ENCODE measurements at regions not wholly inside any gene's neighbourhood (a gene's known extent, or its start where the extent isn't known, plus 50 kb on each side); places are given as distances from the start of the nearest gene placed in this dataset.
"Not testable (repeated sequence)": the region's sequence is repeated elsewhere in the genome, so short reads cannot be mapped to it uniquely, and the experiment has no call there.

DNA sequence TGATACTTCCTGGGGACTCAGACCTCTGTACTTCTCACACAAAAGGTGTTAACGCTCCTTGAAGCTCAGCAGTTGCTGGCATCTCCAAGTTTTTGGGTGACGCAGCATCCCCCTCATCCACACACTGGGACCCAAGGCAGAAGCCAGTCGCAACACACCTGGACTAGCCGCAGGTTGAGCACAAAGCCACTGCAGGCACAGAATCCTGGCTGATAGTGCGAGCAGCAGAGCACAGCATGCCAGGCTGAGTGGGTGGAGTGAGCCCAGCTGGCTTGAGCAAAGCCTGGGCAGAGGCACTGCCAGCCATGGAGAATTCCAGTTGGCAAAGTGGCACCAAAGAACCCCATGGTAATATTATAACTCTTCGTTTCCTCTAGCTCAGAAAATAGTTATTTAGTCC lies 873.2 kb upstream of the NDST4 start:
- no peak overlapping the region for H3K27ac ChIP-seq

DNA sequence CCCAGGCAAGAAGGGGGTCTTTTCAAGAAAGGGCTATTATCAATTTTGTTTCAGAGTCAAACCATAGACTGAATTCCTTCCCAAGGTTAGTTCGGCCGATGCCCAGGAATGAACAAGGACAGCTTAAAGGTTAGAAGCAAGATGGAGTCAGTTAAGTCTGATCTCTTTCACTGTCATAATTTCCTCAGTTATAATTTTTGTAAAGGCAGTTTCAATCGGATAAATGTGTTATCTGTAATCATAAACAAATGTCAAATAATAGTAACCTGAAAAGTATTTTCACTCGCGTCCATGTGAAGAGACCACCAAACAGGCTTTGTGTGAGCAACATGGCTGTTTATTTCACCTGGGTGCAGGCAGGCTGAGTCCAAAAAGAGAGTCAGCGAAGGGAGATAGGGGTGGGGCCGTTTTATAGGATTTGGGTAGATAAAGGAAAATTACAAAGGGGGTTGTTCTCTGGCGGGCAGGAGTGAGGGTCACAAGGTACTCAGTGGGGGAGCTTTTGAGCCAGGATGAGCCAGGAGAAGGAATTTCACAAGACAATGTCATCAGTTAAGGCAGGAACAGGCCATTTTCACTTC lies 862.1 kb upstream of the NDST4 start:
- not testable (repeated sequence) for DNase-seq (ENCODE audit: low read depth, low spot score)

More for the DNA sequence above, 873.2 kb upstream of the NDST4 start:
- DNase-seq (ENCODE audit: low read depth, low spot score), result no peak

DNA sequence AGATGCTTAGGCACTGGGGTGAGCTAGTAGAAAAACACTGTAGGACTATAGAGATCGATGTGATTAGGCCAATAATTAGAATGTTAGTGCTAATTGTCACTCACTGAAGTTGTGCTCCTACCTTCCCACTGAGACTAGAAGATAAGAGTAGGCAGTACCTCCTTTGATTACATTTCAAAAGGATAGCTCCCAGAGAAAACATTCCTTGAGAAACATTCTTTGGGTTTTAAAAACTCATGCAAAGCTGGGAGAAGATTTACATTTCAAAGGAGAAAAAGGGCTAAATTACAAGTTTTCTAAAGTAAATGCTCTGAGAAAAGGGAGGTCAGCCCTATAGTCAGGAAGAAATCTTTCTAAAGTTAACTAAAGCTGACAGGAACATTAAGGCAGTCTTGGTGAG lies 860.3 kb upstream of the NDST4 start:
- H3K27ac ChIP-seq, result no peak overlapping the region
- no peak for DNase-seq (ENCODE audit: low read depth, low spot score)

More for the DNA sequence above, 862.1 kb upstream of the NDST4 start:
- H3K27ac ChIP-seq, result not testable (repeated sequence)

DNA sequence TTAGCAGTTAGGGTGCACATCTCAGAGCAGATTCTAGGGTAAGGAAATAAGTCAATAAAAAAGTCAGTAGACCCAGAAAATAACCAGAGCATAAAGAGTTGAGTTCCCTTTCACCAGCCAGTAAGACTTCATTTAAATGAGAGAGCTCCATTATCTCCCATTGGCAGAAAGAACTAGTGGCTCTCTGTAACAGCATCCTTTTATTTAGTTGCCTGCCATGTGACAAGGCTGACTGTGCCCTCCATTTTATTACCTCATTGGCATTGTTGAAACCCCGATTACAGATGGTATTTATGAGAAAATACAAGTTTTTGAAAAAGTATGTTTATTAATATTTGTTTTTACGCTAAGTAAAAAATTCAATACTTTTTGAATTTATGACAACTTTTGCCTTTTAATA lies 859.5 kb upstream of the NDST4 start:
- no peak overlapping the region for H3K27ac ChIP-seq

DNA sequence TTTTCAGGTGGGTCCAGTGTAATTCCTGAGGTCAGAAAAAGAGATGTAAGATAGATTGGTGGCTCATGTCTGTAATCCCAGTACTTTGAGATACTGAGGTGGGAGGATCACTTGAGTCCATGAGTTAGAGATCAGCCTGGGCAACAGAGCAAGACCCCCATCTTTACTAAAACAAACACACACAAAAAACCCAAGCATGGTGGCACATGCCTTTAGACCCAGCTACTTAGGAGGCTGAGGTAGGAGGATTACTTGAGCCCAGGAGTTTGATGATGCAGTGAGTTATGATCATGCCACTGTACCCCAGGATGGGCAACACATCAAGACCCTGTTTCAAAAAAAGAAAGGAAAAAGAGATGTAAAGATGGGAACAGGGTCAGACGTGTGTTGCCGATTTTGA lies 857.4 kb upstream of the NDST4 start:
- no peak overlapping the region for H3K27ac ChIP-seq
- DNase-seq (ENCODE audit: low read depth, low spot score), result no peak

More for the DNA sequence above, 859.5 kb upstream of the NDST4 start:
- no peak for DNase-seq (ENCODE audit: low read depth, low spot score)

DNA sequence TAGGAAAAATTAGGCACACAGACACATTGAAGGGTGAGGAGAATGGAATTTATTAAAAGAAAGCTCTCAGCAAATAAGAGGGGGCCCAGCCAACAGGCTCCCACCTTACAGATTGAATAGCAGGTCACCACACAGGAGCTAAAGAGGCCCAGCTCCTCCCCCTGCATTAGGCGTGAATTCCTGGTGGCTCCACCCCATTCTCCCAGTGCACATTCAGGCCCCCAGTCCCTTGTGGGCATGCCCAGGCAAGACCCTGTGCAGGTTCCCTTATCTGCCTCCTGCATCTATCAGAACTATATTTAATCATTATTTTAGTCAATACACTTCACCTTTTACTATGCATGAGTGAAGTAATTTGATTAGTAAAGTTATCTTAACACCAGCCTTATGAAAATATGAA lies 856.3 kb upstream of the NDST4 start:
- no peak for DNase-seq (ENCODE audit: low read depth, low spot score)
- H3K27ac ChIP-seq, result no peak overlapping the region

DNA sequence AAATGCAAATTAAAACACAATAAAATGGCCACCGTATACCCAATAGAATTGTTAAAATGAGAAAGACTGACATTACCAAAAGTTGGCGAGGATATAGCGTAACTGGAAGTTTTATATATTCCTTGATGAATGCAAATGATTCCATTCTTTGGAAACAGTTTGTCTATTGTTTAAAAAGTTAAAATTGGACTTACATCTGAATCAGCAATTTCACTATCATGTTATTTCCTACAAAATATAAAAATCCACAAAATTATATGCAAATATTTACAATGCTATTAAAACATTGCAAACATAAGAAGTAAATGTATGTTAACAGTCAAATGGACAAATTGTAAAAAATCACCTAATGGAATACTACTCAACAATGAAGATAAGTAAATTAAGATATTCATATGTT lies 852.2 kb upstream of the NDST4 start:
- DNase-seq (ENCODE audit: low read depth, low spot score), result no peak
- H3K27ac ChIP-seq, result no peak overlapping the region

DNA sequence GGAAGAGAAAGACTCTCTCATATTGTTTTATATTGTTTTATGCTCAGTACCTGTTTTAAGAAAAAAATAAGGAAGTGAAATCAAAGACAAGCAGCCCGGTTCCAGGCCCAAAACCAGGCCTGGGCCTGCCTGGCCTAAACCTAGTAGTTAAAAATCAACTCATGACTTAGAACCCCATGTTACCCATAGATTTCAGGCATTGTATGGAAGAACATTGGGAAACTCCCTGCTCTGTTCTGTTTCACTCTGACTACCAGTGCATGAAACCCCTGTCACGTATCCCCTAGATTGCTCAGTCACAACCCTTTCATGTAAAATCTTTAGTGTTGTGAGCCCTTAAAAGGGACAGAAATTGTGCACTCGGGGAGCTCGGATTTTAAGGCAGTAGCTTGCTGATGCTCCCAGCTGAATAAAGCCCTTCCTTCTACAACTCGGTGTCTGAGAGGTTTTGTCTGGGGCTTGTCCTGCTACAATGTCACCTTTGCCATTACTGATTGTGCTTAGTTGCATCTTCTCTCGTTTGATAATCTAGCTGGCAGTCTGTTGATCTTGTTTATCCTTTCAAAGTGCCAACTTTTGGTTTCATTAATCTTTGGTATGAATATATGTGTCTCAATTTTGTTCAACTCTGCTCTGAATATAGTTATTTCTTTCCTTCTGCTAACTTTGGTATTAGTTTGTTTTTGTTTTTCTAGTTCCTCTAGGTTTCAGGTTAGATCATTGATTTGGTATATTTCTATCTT lies 842.8 kb upstream of the NDST4 start:
- not testable (repeated sequence) for H3K27ac ChIP-seq; DNase-seq (ENCODE audit: low read depth, low spot score)

DNA sequence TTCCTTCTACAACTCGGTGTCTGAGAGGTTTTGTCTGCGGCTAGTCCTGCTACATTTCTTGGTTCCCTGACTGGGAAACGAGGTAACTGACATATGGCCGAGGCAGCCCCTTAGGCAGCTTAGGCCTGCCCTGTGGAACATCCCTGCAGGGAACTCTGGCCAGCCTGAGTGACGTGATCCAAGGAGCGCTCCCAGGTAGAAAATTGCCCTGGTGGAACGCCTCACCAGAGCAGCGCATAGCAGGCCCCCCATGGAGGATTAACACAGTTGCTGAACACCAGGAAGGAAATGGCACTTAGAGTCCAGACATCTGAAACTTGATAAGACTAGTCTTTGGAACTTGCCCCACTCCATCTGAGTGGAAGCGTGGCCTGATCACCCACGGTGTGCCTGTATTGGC lies 837.4 kb upstream of the NDST4 start:
- DNase-seq (ENCODE audit: low read depth, low spot score), result no peak
- H3K27ac ChIP-seq, result no peak overlapping the region

DNA sequence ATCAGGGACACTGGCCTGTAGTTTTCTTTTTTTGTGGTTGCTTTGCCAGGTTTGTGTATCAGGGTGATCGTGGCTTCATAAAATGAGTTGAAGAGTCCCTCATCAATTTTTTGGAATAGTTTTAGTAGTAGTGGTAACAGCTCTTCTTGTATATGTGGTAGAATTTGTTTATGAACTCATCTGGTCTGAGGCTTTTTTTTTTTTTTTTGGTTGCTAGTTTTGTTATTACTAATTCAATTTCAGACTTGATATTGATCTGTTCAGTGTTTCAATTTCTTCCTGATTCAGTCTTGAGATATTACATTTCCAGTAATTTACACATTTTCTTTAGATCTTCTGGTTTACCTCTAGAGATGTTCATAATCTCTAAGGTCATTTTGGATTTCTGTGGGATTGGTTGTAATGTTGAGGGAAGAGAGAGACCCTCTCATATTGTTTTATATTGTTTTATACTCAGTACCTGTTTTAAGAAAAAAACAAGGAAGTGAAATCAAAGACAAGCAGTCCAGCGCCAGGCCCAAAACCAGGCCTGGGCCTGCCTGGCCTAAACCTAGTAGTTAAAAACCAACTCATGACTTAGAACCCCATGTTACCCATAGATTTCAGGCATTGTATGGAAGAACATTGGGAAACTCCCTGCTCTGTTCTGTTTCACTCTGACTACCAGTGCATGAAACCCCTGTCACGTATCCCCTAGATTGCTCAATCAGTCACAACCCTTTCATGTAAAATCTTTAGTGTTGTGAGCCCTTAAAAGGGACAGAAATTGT lies 836.7 kb upstream of the NDST4 start:
- not testable (repeated sequence) for DNase-seq (ENCODE audit: low read depth, low spot score); H3K27ac ChIP-seq

DNA sequence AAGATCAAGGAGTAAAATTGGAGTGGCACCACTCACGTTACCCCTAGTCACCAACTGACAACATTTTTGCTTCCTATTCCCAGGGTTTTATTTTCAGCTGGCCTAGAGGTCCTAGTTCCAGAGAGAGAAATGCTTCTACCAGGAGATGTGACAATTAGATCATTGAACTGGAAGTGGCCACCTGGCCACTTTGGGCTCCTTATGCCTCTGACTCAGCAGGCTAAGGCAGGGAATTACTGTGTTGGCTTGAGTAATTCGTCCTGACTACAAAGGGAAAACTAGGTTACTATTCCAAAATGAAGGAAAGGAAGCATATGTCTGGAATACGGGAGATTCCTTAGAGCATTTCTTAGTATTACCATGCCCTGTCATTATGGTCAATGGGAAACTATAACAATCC lies 831.6 kb upstream of the NDST4 start:
- no peak for DNase-seq (ENCODE audit: low read depth, low spot score)
- no peak overlapping the region for H3K27ac ChIP-seq

DNA sequence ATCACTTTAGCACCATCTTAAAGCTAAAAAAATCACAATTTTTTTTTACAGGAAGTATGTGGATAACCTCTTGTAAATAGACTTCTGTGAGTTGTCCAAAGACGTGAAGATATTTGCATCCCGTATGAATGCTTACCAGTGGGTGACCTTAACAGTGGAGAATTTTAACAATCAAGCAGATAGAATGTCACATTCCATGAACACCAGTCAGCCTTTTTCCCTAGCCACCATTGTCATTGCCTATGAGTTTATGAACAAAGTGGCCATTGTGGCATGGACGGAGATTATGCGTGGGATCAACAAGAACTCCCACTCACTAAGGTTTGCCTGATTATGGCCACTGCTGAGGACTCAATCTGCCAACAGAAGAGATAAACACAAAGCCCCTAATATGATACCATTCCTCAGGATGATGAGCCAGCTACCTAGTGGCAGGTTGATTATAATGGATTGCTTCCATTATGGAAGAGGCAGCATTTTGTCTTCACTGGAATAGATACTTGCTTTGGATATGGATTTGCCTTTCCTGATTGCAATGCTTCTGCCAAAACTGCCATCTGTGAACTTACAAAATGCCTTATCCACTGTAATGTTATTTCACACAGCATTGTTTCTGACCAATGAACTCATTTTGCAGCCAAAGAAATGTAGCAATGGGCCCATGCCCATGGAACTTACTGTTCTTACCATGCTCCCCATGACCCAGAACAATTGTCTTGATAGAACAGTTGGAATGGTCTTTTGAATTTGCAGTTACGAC lies 830.9 kb upstream of the NDST4 start:
- H3K27ac ChIP-seq, result no peak overlapping the region
- no peak for DNase-seq (ENCODE audit: low read depth, low spot score)

DNA sequence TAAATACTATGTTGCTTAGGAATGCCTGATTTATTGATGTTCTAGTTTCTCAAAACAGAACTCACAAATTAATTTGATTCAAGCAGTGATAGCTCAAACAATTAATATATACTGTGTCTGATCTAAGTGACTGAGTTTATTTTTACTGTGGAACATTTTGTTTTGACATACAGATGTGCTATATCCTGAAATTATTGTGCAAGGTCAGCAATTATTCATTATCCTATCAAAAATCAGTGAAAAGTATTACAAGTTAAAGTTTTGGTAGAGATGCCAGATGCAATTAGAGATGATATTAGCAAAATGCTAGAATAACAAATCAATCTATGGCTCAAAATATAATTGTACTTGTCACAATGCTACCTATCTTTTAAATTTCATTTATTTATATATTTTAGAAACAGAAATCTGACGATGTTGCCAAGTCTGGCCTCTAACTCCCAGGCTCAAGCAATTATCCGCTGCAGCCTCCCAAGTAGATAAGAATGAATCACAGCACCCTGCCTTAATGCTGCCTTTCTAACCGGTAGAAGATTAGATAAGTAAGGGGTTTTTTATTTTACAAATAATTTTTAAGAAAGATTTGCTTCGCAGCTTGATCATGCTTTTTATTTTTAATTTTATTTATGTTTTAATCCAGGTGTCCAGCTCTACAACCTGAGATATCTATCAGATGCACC lies 825.5 kb upstream of the NDST4 start:
- H3K27ac ChIP-seq, result no peak overlapping the region
- DNase-seq (ENCODE audit: low read depth, low spot score), result no peak

DNA sequence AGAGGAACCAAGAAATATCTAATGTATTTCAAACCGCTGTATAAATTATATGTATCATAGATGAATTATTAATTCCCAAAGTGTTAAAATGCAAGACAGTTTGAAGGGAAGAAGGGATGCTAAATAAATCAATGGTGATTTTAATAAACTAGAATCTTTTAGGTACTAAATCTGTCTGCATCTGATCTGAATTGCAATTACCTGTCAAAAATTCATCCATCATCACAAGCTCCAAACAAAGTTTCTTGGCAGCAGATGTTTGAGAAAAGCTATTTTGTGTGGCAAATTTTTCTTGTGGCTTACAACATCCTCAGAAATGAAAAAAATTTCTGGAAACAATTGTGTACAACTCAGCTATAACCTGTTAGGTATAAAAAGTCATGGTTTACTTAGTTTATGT lies 816.0 kb upstream of the NDST4 start:
- H3K27ac ChIP-seq, result no peak overlapping the region

DNA sequence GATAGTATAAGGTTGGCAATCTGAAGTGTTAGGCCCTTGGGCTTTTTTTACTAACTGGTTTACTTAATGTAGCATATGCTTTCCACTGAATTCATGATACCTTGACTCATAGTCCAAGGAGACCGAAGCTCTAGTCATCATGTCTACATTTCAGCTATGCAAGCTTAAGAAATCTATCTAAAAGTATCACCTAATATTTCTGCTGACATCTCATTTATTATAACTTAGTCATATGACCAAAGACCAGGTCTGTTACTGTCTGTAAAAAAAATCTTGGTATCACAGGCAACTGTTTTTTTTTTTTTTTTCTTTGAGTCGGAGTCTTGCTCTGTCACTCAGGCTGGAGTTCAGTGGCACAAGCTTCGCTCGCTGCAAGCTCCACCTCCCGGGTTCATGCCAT lies 814.0 kb upstream of the NDST4 start:
- no peak for DNase-seq (ENCODE audit: low read depth, low spot score)
- H3K27ac ChIP-seq, result no peak overlapping the region

More for the DNA sequence above, 816.0 kb upstream of the NDST4 start:
- no peak for DNase-seq (ENCODE audit: low read depth, low spot score)

DNA sequence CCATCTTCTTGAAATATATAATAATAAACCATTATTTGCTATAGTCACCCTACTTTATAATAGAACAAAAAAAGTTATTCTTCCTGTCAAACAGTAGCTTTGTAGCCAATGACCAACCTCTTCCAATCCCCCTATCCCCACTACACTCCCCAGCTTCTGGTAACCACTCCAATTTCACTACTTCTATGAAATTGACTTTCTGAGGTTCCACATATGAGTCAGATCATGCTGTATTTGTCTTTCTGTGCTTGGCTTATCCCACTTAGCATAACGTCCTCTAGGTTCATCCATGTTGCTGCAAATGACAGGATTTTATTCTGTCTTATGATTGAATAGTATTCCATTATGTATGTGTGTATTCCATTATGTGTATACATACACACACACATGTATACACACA lies 809.7 kb upstream of the NDST4 start:
- no peak for DNase-seq (ENCODE audit: low read depth, low spot score)
- H3K27ac ChIP-seq, result no peak overlapping the region

DNA sequence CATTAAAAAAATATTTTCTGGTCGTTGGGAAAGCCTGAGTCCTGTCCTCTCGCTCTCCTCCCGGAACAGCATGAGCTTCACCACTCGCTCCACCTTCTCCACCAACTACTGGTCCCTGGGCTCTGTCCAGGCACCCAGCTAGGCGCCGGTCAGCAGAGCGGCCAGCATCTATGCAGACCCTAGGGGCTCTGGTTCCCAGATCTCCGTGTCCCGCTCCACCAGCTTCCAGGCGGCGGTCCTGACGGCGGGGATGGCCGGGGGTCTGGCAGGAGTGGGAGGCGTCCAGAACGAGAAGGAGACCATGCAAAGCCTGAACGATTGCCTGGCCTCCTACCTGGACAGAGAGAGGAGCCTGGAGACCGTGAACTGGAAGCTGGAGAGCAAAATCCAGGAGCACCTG lies 807.2 kb upstream of the NDST4 start:
- no peak for DNase-seq (ENCODE audit: low read depth, low spot score)
- no peak overlapping the region for H3K27ac ChIP-seq

DNA sequence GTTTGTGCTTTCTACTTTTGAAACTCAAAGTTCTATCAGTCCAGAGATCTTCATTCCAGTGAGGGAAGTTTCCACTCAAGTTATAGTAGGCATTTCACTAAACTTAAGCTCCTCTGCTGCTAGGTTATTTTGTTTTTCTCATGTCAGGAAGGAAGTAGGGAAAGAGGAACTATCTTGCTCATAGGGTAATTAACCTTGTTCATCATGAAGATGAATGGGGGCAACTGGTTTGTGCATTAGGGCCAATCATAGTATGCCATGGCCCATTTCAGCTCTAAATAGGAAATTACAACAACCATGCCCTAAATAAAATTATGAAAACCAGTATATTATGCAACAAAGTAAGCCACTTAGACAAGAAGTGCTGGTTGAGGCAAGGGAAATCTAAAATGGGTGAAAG lies 804.7 kb upstream of the NDST4 start:
- no peak for DNase-seq (ENCODE audit: low read depth, low spot score)
- no peak overlapping the region for H3K27ac ChIP-seq

DNA sequence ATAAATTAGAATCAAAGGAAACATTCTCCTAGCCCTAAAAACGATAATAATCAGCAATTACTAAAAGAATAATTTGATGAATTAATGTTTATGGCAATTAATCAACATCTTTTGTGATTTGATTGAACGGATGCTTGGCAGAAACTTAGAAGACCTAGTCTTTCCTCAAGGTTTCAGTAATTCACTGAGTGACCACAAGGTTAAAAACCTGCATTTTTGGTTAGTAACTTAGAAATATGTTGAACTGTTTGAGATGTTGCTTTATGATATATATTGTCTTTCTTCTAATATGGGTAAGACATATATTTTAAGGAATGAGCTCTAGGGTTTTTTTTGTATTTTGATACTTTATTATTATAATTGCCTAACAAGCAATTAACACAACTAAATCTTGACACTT lies 793.0 kb upstream of the NDST4 start:
- no peak overlapping the region for H3K27ac ChIP-seq
- DNase-seq (ENCODE audit: low read depth, low spot score), result no peak

DNA sequence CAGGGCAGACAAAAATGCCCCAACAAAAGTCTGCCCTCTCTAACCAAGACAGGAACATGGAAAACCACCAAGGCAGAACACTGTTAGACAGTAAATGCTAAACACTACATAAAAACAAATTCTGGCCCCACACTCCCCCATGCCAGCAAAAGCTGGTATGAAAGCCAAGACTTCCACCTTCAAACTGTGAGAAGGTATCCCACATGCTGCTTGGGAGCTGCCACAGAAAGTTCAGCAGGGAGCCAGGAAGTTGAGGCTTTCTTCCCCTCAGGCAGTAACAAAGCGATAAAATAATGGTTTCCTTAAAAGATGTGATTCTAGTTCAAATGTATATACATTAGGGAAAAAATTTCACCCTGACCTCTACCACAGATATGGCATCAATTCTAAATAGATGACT lies 770.4 kb upstream of the NDST4 start:
- H3K27ac ChIP-seq, result no peak overlapping the region
- DNase-seq (ENCODE audit: low read depth, low spot score), result no peak

All from epithelial cell of prostate (primary cell).